PC-3 (cell line): ENCODE measurements at regions not wholly inside any gene's neighbourhood (a gene's known extent, or its start where the extent isn't known, plus 50 kb on each side); places are given as distances from the start of the nearest gene placed in this dataset.

Source experiments
- ATAC-seq: fragments of 200-7000 bp; cut with Tn5 transposase; 2 replicates; pipeline ENCODE4 v1.9.1; 2020; ENCODE audit warnings: mild to moderate bottlenecking, moderate library complexity
- BruUV-seq: library from RNA; stranded (reverse); fragments of 400-500 nt; replicated peaks from 2 replicates; lab custom pipeline; 2021; lab: Mats Ljungman, UMichigan
- CTCF ChIA-PET: fragments of 300-600 bp; sonication (Branson Sonifier 250); formaldehyde crosslinking; loops from one replicate; lab custom pipeline; 2022; ENCODE audit warnings: antibody characterized with exemption; lab: Charles Lee
- POLR2A ChIA-PET: fragments of 300-600 bp; sonication (Branson Sonifier 250); formaldehyde crosslinking; loops from one replicate; lab custom pipeline; 2022; ENCODE audit warnings: antibody characterized with exemption; ENCODE audit not compliant: unreplicated experiment; lab: Charles Lee
- DNase-seq: peaks from one replicate; pipeline ENCODE4 v3.0.0-alpha.2; 2015
- H2AFZ ChIP-seq: fragments of 300-600 bp; sonication (generic); 2 replicates; pipeline ENCODE4 v1.6.0; 2016; ENCODE audit warnings: antibody characterized with exemption, low read length
- H3F3A ChIP-seq: fragments of 300-600 bp; sonication (generic); one replicate; pipeline ENCODE4 v1.6.0; 2017; ENCODE audit warnings: antibody characterized with exemption, low read length, control low read depth, mild to moderate bottlenecking; ENCODE audit not compliant: unreplicated experiment
- H3K27ac ChIP-seq: fragments of 300-600 bp; sonication (generic); 2 replicates; pipeline ENCODE4 v1.5.1; 2016; ENCODE audit warnings: mild to moderate bottlenecking, low read length
- H3K27me3 ChIP-seq: fragments of 300-600 bp; sonication (generic); 2 replicates; pipeline ENCODE4 v1.6.1; 2016; ENCODE audit warnings: low read length, mixed read lengths
- H3K36me3 ChIP-seq: fragments of 300-600 bp; sonication (generic); 2 replicates; pipeline ENCODE4 v1.6.1; 2016; ENCODE audit warnings: low read depth, mixed run types, low read length, mixed read lengths
- H3K4me1 ChIP-seq: fragments of 300-600 bp; sonication (generic); 2 replicates; pipeline ENCODE4 v1.5.1; 2016; ENCODE audit warnings: low read length; ENCODE audit not compliant: insufficient read depth
- H3K4me2 ChIP-seq: fragments of 300-600 bp; sonication (generic); 2 replicates; pipeline ENCODE4 v1.6.0; 2016; ENCODE audit warnings: low read length
- H3K4me3 ChIP-seq: fragments of 300-600 bp; sonication (generic); 2 replicates; pipeline ENCODE4 v1.5.1; 2016; ENCODE audit warnings: mild to moderate bottlenecking, low read length, mixed read lengths
- H3K79me2 ChIP-seq: fragments of 300-600 bp; sonication (generic); 2 replicates; pipeline ENCODE4 v1.6.1; 2017; ENCODE audit warnings: low read length, mixed read lengths
- H3K9ac ChIP-seq: fragments of 300-600 bp; sonication (generic); 2 replicates; pipeline ENCODE4 v1.6.0; 2016; ENCODE audit warnings: mild to moderate bottlenecking, low read length
- H3K9me2 ChIP-seq: fragments of 300-600 bp; sonication (generic); replicated peaks from 2 replicates; pipeline ENCODE4 v1.6.1; 2016; ENCODE audit warnings: mixed run types, low read length, mixed read lengths
- H3K9me3 ChIP-seq: fragments of 300-600 bp; sonication (generic); 2 replicates; pipeline ENCODE4 v1.6.1; 2016; ENCODE audit warnings: low read length, mixed read lengths
- H4K20me1 ChIP-seq: fragments of 300-600 bp; sonication (generic); 2 replicates; pipeline ENCODE4 v1.6.1; 2016; ENCODE audit warnings: low read length, mixed read lengths
- CTCF ChIP-seq: fragments of 300-600 bp; sonication (generic); conservative IDR thresholded peaks from 2 replicates; pipeline ENCODE4 v1.5.1; 2017; ENCODE audit warnings: antibody characterized with exemption, low read depth, mild to moderate bottlenecking, low read length
- EZH2 ChIP-seq: fragments of 300-600 bp; sonication (generic); IDR thresholded peaks from one replicate; pipeline ENCODE4 v1.6.1; 2017; ENCODE audit warnings: antibody characterized with exemption, mild to moderate bottlenecking, low read length; ENCODE audit not compliant: unreplicated experiment
- EZH2phosphoT487 ChIP-seq: fragments of 300-600 bp; sonication (generic); IDR thresholded peaks from 2 replicates; pipeline ENCODE4 v1.6.1; 2018; ENCODE audit warnings: mild to moderate bottlenecking, antibody characterized with exemption, low read length, borderline replicate concordance
- intact Hi-C: fragments of 100-400 bp; cut with micrococcal nuclease; formaldehyde crosslinking; loops from 2 replicates; pipeline ENCODE4 v1.9.0; 2023

DNA sequence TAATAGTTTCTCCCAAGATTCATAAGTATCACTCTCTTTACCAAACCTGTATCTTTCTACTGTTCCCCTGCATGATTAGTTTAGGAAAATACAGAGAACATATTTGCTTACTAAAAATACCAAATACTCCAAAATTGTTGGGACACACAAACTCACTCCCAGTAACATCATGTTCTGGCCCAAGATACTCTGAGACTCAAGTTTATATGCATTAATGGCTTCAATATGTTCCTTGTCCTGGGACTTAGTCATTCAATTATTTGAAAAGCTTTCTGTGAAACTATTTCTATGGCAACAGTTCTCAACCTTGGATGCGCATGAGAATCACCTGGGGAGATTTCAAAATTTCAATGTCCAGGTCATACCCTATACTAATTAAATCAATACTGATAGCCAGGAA lies 138.9 kb upstream of the PTCHD1 start:
- no peaks in the 10 kb centered on the region for H3F3A ChIP-seq
- H3K79me2 ChIP-seq: no peaks in the 10 kb centered on the region
- ChIA-PET POLR2A (no interaction called here), CTCF (no interaction called here)
- no peak overlapping the region for H3K27ac ChIP-seq
- H3K4me2 ChIP-seq: no peak overlapping the region
- no peaks in the 10 kb centered on the region for H4K20me1 ChIP-seq
- no peak overlapping the region for H3K9ac ChIP-seq
- intact Hi-C loops: no loop called here
- peaks cover 21% of the 10 kb centered on the region; the same call in 1 of the 2 replicates for H3K27me3 ChIP-seq
- no peaks in the 10 kb centered on the region for H3K4me1 ChIP-seq
- no peak overlapping the region for H3K4me3 ChIP-seq
- no peaks in the 10 kb centered on the region for H3K9me3 ChIP-seq
- DNase-seq (no peak), ATAC-seq (no peak)
- no peak for TF ChIP-seq EZH2
- TF ChIP-seq EZH2phosphoT487: no peak
- TF ChIP-seq CTCF: no peak
- no TSS peak for BruUV-seq
- H2AFZ ChIP-seq: no peak overlapping the region
- H3K36me3 ChIP-seq: no peaks in the 10 kb centered on the region
- H3K9me2 ChIP-seq: no peaks in the 10 kb centered on the region

GRCh38 chrX:23201706-23202105 lies 132.9 kb upstream of the PTCHD1 start:
- TF ChIP-seq EZH2 (no peak), CTCF (no peak)
- no TSS peak for BruUV-seq
- H3K36me3 ChIP-seq: no peaks in the 10 kb centered on the region
- CTCF ChIA-PET: no interaction called here
- intact Hi-C loops: no loop called here
- no peak overlapping the region for H2AFZ ChIP-seq
- DNase-seq (no peak), ATAC-seq (no peak)
- H3K4me1 ChIP-seq: no peaks in the 10 kb centered on the region
- no peaks in the 10 kb centered on the region for H3K9me3 ChIP-seq
- no peak overlapping the region for H3K27ac ChIP-seq
- no peak overlapping the region for H3K4me2 ChIP-seq
- no peaks in the 10 kb centered on the region for H3K9me2 ChIP-seq
- H3K27me3 ChIP-seq: peaks cover 24% of the 10 kb centered on the region; the same call in 1 of the 2 replicates
- H4K20me1 ChIP-seq: no peaks in the 10 kb centered on the region
- H3K4me3 ChIP-seq: no peak overlapping the region
- H3K9ac ChIP-seq: no peak overlapping the region
- POLR2A ChIA-PET: no interaction called here
- no peaks in the 10 kb centered on the region for H3F3A ChIP-seq
- no peaks in the 10 kb centered on the region for H3K79me2 ChIP-seq

- Histone ChIP-seq H3K9ac (no peak overlapping the region), H3K27ac (no peak overlapping the region), H2AFZ (no peak overlapping the region), H4K20me1 (no peaks in the 10 kb centered on the region), H3K4me1 (no peaks in the 10 kb centered on the region), H3F3A (no peaks in the 10 kb centered on the region), H3K9me2 (no peaks in the 10 kb centered on the region), H3K36me3 (no peaks in the 10 kb centered on the region), H3K4me2 (no peak overlapping the region), H3K27me3 (peaks cover 19% of the 10 kb centered on the region; the same call in 1 of the 2 replicates), H3K9me3 (no peaks in the 10 kb centered on the region), H3K79me2 (no peaks in the 10 kb centered on the region), H3K4me3 (no peak overlapping the region)
- ATAC-seq: no peak
- DNase-seq: no peak
- CTCF ChIA-PET: no interaction called here
- POLR2A ChIA-PET: no interaction called here
- TF ChIP-seq CTCF: no peak
- TF ChIP-seq EZH2phosphoT487: no peak
- TF ChIP-seq EZH2: no peak
- intact Hi-C loops: no loop called here
- no TSS peak for BruUV-seq
Observed at GRCh38 chrX:23202326-23202725, 132.3 kb upstream of the PTCHD1 start.
